Neural cell (in vitro differentiated cells): ENCODE measurements at regions not wholly inside any gene's neighbourhood (a gene's known extent, or its start where the extent isn't known, plus 50 kb on each side); places are given as distances from the start of the nearest gene placed in this dataset.

Experiments
- H2AFZ ChIP-seq: fragments of 200-600, 300-800 bp; sonication (generic), shearing (Covaris generic); 2 replicates; pipeline ENCODE4 v1.6.0; 2014; ENCODE audit warnings: low read depth, mild to moderate bottlenecking, antibody characterized with exemption, low read length, moderate library complexity
- H3F3A ChIP-seq: fragments of 200-600 bp; shearing (Covaris generic); 2 replicates; pipeline ENCODE4 v1.6.1; 2016; ENCODE audit warnings: mild to moderate bottlenecking, moderate library complexity, mixed read lengths, antibody characterized with exemption, low read length; ENCODE audit not compliant: insufficient read depth, poor library complexity, severe bottlenecking
- H3K27ac ChIP-seq: fragments of 200-600, 300-800 bp; sonication (generic), shearing (Covaris generic); 2 replicates; pipeline ENCODE4 v1.5.1; 2014; ENCODE audit warnings: mild to moderate bottlenecking, low read length, moderate library complexity
- H3K27me3 ChIP-seq: fragments of 300-800, 200-600 bp; sonication (generic), shearing (Covaris generic); 2 replicates; pipeline ENCODE4 v1.6.0; 2014; ENCODE audit warnings: mild to moderate bottlenecking, low read depth, low read length, moderate library complexity; ENCODE audit not compliant: insufficient read depth
- H3K36me3 ChIP-seq: fragments of 300-800, 200-600 bp; sonication (generic), shearing (Covaris generic); 2 replicates; pipeline ENCODE4 v1.5.1; 2014; ENCODE audit warnings: mild to moderate bottlenecking, antibody characterized with exemption, low read length, moderate library complexity; ENCODE audit not compliant: insufficient read depth
- H3K4me2 ChIP-seq: fragments of 300-800, 200-600 bp; sonication (generic), shearing (Covaris generic); 2 replicates; pipeline ENCODE4 v1.6.0; 2014; ENCODE audit warnings: mild to moderate bottlenecking, low read length
- H3K4me3 ChIP-seq: fragments of 300-800, 200-600 bp; sonication (generic), shearing (Covaris generic); 2 replicates; pipeline ENCODE4 v1.5.1; 2014; ENCODE audit warnings: mild to moderate bottlenecking, low read length, moderate library complexity
- H3K79me2 ChIP-seq: fragments of 200-600 bp; shearing (Covaris generic); replicated peaks from 2 replicates; pipeline ENCODE4 v1.6.0; 2014; ENCODE audit warnings: mild to moderate bottlenecking, low read length, moderate library complexity; ENCODE audit not compliant: insufficient read depth
- H3K9ac ChIP-seq: fragments of 300-800, 200-600 bp; sonication (generic), shearing (Covaris generic); 2 replicates; pipeline ENCODE4 v1.6.1; 2016; ENCODE audit warnings: mild to moderate bottlenecking, low read length, mixed read lengths
- H3K9me2 ChIP-seq: fragments of 200-600 bp; shearing (Covaris generic); 2 replicates; pipeline ENCODE4 v1.6.1; 2016; ENCODE audit warnings: mild to moderate bottlenecking, low read length, mixed read lengths; ENCODE audit not compliant: insufficient read depth
- H3K9me3 ChIP-seq: fragments of 200-600, 300-800 bp; sonication (generic), shearing (Covaris generic); 2 replicates; pipeline ENCODE4 v1.6.1; 2016; ENCODE audit warnings: mild to moderate bottlenecking, mixed run types, low read length, moderate library complexity, mixed read lengths
- H4K20me1 ChIP-seq: fragments of 200-600 bp; shearing (Covaris generic); 2 replicates; pipeline ENCODE4 v1.6.1; 2016; ENCODE audit warnings: mild to moderate bottlenecking, mixed run types; ENCODE audit not compliant: insufficient read depth
- EP300 ChIP-seq: fragments of 450-650 bp; conservative IDR thresholded peaks from 2 replicates; pipeline ENCODE4 v1.6.1; 2014; ENCODE audit warnings: antibody characterized with exemption, mild to moderate bottlenecking, moderate library complexity; ENCODE audit not compliant: poor library complexity, severe bottlenecking
- EZH2 ChIP-seq: fragments of 200-600, 300-800 bp; shearing (Covaris generic), sonication (generic); IDR thresholded peaks from 2 replicates; pipeline ENCODE4 v1.6.1; 2014; ENCODE audit warnings: antibody characterized with exemption, low read length, borderline replicate concordance, mild to moderate bottlenecking; ENCODE audit not compliant: insufficient read depth, poor library complexity, severe bottlenecking
- MXI1 ChIP-seq: fragments of 450-650 bp; conservative IDR thresholded peaks from 2 replicates; pipeline ENCODE4 v1.6.1; 2014; ENCODE audit warnings: antibody characterized with exemption, mild to moderate bottlenecking; ENCODE audit not compliant: poor library complexity, severe bottlenecking
- POLR2AphosphoS5 ChIP-seq: IDR thresholded peaks from 2 replicates; pipeline ENCODE4 v1.6.1; 2012
- RAD21 ChIP-seq: fragments of 450-650 bp; conservative IDR thresholded peaks from 2 replicates; pipeline ENCODE4 v1.6.1; 2014; ENCODE audit warnings: antibody characterized with exemption, mild to moderate bottlenecking, moderate library complexity
- REST ChIP-seq: IDR thresholded peaks from 2 replicates; pipeline ENCODE4 v1.6.1; 2012; ENCODE audit warnings: borderline replicate concordance
- SMC3 ChIP-seq: fragments of 450-650 bp; conservative IDR thresholded peaks from 2 replicates; pipeline ENCODE4 v1.6.1; 2014; ENCODE audit warnings: antibody characterized with exemption, mild to moderate bottlenecking, moderate library complexity; ENCODE audit not compliant: poor library complexity
- TAF1 ChIP-seq: IDR thresholded peaks from 2 replicates; pipeline ENCODE4 v1.6.1; 2012; ENCODE audit warnings: low read depth
- TF ChIP-seq, protein P1 (sequence below): fragments of 450-650 bp; IDR thresholded peaks from 2 replicates; pipeline ENCODE4 v1.5.1; 2014; ENCODE audit warnings: antibody characterized with exemption, mild to moderate bottlenecking, moderate library complexity; ENCODE audit not compliant: poor library complexity, severe bottlenecking

- H3F3A ChIP-seq, result no peaks in the 10 kb centered on the region
- H2AFZ ChIP-seq, result no peak overlapping the region
- H3K27ac ChIP-seq, result no peak overlapping the region
These were observed 81.1 kb upstream of the ZNF648 start for GRCh38 chr1:182142621-182143020.

GRCh38 chr1:182141040-182141439, 79.5 kb upstream of the ZNF648 start:
- no peak overlapping the region for H3K27ac ChIP-seq
- no peaks in the 10 kb centered on the region for H3K9me3 ChIP-seq
- H3K27me3 ChIP-seq, result no peaks in the 10 kb centered on the region
- H3K4me3 ChIP-seq, result no peak overlapping the region
- H3K4me2 ChIP-seq, result no peak overlapping the region
- no peaks in the 10 kb centered on the region for H4K20me1 ChIP-seq
- H3F3A ChIP-seq, result no peaks in the 10 kb centered on the region
- H2AFZ ChIP-seq, result no peak overlapping the region
- no peak for TF ChIP-seq SMC3
- TF ChIP-seq, protein P1, sequence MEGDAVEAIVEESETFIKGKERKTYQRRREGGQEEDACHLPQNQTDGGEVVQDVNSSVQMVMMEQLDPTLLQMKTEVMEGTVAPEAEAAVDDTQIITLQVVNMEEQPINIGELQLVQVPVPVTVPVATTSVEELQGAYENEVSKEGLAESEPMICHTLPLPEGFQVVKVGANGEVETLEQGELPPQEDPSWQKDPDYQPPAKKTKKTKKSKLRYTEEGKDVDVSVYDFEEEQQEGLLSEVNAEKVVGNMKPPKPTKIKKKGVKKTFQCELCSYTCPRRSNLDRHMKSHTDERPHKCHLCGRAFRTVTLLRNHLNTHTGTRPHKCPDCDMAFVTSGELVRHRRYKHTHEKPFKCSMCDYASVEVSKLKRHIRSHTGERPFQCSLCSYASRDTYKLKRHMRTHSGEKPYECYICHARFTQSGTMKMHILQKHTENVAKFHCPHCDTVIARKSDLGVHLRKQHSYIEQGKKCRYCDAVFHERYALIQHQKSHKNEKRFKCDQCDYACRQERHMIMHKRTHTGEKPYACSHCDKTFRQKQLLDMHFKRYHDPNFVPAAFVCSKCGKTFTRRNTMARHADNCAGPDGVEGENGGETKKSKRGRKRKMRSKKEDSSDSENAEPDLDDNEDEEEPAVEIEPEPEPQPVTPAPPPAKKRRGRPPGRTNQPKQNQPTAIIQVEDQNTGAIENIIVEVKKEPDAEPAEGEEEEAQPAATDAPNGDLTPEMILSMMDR, result no peak
- TF ChIP-seq EP300, result no peak
- TF ChIP-seq TAF1, result no peak
- H3K9me2 ChIP-seq, result no peaks in the 10 kb centered on the region
- no peaks in the 10 kb centered on the region for H3K36me3 ChIP-seq
- H3K79me2 ChIP-seq, result no peaks in the 10 kb centered on the region
- H3K9ac ChIP-seq, result no peak overlapping the region

More at GRCh38 chr1:182142621-182143020, 81.1 kb upstream of the ZNF648 start:
- H3K4me2 ChIP-seq, result no peak overlapping the region
- H3K36me3 ChIP-seq, result no peaks in the 10 kb centered on the region
- no peak overlapping the region for H3K4me3 ChIP-seq
- no peaks in the 10 kb centered on the region for H3K9me2 ChIP-seq
- H3K79me2 ChIP-seq, result no peaks in the 10 kb centered on the region
- no peaks in the 10 kb centered on the region for H3K27me3 ChIP-seq
- H3K9ac ChIP-seq, result no peak overlapping the region
- H3K9me3 ChIP-seq, result no peaks in the 10 kb centered on the region
- no peaks in the 10 kb centered on the region for H4K20me1 ChIP-seq
- TF ChIP-seq, protein P1, result no peak
- TF ChIP-seq POLR2AphosphoS5 (no peak), EP300 (no peak), REST (no peak), MXI1 (no peak), RAD21 (no peak), EZH2 (no peak), SMC3 (no peak), TAF1 (no peak)
